HepG2 (cell line): ENCODE measurements at regions not wholly inside any gene's neighbourhood (a gene's known extent, or its start where the extent isn't known, plus 50 kb on each side); places are given as distances from the start of the nearest gene placed in this dataset.

ENCODE experiments used
- ATF3 ChIP-seq: sonication (generic); formaldehyde crosslinking; IDR thresholded peaks from 2 replicates; pipeline ENCODE4 v1.4.0; 2020; ENCODE audit warnings: missing genetic modification reagents
- CREB1 ChIP-seq, 2 experiments: fragments of 450-650 bp in 1 of 2; IDR thresholded peaks; 2 replicates each; pipeline ENCODE4 v1.6.1; 2016 to 2017; ENCODE audit warnings: control low read depth in 1 of 2, mild to moderate bottlenecking in 1 of 2, missing compliant biosample characterization in 1 of 2, missing genetic modification characterization in 1 of 2
- CTCF ChIP-seq: sonication (generic); formaldehyde crosslinking; IDR thresholded peaks from 2 replicates; pipeline ENCODE4 v1.5.0; 2020; ENCODE audit warnings: mild to moderate bottlenecking, missing genetic modification reagents, moderate library complexity
- EHMT2 ChIP-seq: fragments of 200-600 bp; sonication (generic); IDR thresholded peaks from 2 replicates; pipeline ENCODE4 v1.7.0; 2017; ENCODE audit warnings: antibody characterized with exemption, low read depth, low read length, borderline replicate concordance
- FIP1L1 ChIP-seq: fragments of 200-400 bp; formaldehyde crosslinking; IDR thresholded peaks from 2 replicates; pipeline ENCODE4 v1.6.1; 2018; ENCODE audit warnings: low read depth, mild to moderate bottlenecking, low read length, moderate library complexity, borderline replicate concordance; ENCODE audit not compliant: insufficient read depth
- MXI1 ChIP-seq: IDR thresholded peaks from 3 replicates; pipeline ENCODE4 v1.6.1; 2012; ENCODE audit warnings: low read depth, low read length, inconsistent platforms, borderline replicate concordance
- NR2C2 ChIP-seq: sonication (generic); formaldehyde crosslinking; IDR thresholded peaks from 2 replicates; pipeline ENCODE4 v1.4.0; 2020; ENCODE audit warnings: missing genetic modification reagents, mild to moderate bottlenecking, moderate library complexity, borderline replicate concordance
- SMAD1 ChIP-seq: sonication (generic); formaldehyde crosslinking; IDR thresholded peaks from 2 replicates; pipeline ENCODE4 v1.4.0; 2020; ENCODE audit warnings: missing genetic modification reagents, low read depth, mild to moderate bottlenecking, borderline replicate concordance
- UBTF ChIP-seq: sonication (generic); formaldehyde crosslinking; IDR thresholded peaks from 2 replicates; pipeline ENCODE4 v1.4.0; 2020; ENCODE audit warnings: mild to moderate bottlenecking, missing genetic modification reagents
- USF2 ChIP-seq, 2 experiments: sonication (generic) in 1 of 2; formaldehyde crosslinking in 1 of 2; IDR thresholded peaks; 2 replicates each; pipeline versions ENCODE4 v1.5.1 to v1.6.1; 2011 to 2020; ENCODE audit warnings: borderline replicate concordance in 1 of 2, low read depth in 1 of 2, low read length in 1 of 2, mild to moderate bottlenecking in 1 of 2, missing genetic modification reagents in 1 of 2, moderate library complexity in 1 of 2
- ZBTB49 ChIP-seq: sonication (generic); formaldehyde crosslinking; IDR thresholded peaks from 2 replicates; pipeline ENCODE4 v1.4.0; 2020; ENCODE audit warnings: missing genetic modification reagents, borderline replicate concordance

- TF ChIP-seq CTCF (CRISPR knock-in tag) (no peak), SMAD1 (CRISPR knock-in tag) (no peak), ATF3 (CRISPR knock-in tag) (no peak), FIP1L1 (no peak), UBTF (no peak), ZBTB49 (CRISPR knock-in tag) (no peak), USF2 (IDR thresholded peaks at IDR 0.05; ENCODE audit: low read depth, low read length) (no peak), USF2 (CRISPR knock-in tag; IDR thresholded peaks at IDR 0.05; ENCODE audit: borderline replicate concordance) (no peak), EHMT2 (no peak), CREB1 (IDR thresholded peaks at IDR 0.05) (no peak), CREB1 (CRISPR knock-in tag; IDR thresholded peaks at IDR 0.05) (no peak), NR2C2 (CRISPR knock-in tag) (no peak), MXI1 (no peak)
Observed at GRCh38 chr10:125227546-125227945, 67.2 kb upstream of the CTBP2 start.
